Cardiac septum (tissue), 1 donor: ENCODE measurements at regions not wholly inside any gene's neighbourhood (a gene's known extent, or its start where the extent isn't known, plus 50 kb on each side); places are given as distances from the start of the nearest gene placed in this dataset.
"Not testable (repeated sequence)": the region's sequence is repeated elsewhere in the genome, so short reads cannot be mapped to it uniquely, and the experiment has no call there.

Experiments
- DNase-seq: peaks from one replicate; pipeline ENCODE4 v3.0.0-alpha.2; 2020; ENCODE audit warnings: low spot score
- intact Hi-C: fragments of 100-400 bp; cut with DNase I; formaldehyde crosslinking; loops from one replicate; pipeline ENCODE4 v1.14.0; 2022
- donor health status: DM: no; HTN: no; CAD: no.

GRCh38 chr4:81606801-81607501 lies 135.2 kb upstream of the RASGEF1B start:
- no peak for DNase-seq
- intact Hi-C loops = loop anchor here (10.0 kb wide), 1 partner anchor 238 kb away; no protein-coding TSS in a partner anchor

- no peak for DNase-seq
- intact Hi-C loops = loop anchor here (10.0 kb wide), 1 partner anchor 239 kb away; no protein-coding TSS in a partner anchor
These were observed 134.5 kb upstream of the RASGEF1B start for GRCh38 chr4:81606166-81606565.

GRCh38 chr4:81605271-81605670 lies 133.6 kb upstream of the RASGEF1B start:
- DNase-seq = no peak
- intact Hi-C loops = loop anchor here (10.0 kb wide), 1 partner anchor 240 kb away; no protein-coding TSS in a partner anchor

DNA sequence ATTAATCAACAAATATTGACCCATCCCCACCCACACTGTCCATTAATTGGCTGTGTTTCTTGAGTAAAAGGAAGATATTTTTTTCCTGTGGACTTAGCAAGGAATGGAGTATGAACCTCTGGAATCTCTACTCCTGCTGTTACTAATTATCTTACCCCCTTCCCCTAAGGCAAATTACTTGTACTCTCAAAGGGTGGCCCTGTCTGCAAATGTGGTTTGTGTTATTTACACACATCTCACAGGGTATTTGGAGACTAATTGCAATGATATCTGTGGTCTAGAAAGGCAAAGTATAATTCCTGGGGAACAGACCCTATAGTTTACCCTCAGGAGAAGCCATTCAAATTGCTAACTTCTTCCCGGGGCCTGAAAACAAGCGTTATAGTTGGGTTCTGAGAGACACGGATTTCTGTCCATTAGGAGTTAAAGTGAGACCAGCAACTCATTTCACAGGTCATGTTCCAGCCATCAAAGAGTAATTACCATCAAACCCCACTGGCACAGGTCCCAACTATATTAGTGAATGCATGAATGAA lies 133.0 kb upstream of the RASGEF1B start:
- intact Hi-C loops = loop anchor here (10.0 kb wide), 1 partner anchor 240 kb away; no protein-coding TSS in a partner anchor
- DNase-seq = no peak

DNA sequence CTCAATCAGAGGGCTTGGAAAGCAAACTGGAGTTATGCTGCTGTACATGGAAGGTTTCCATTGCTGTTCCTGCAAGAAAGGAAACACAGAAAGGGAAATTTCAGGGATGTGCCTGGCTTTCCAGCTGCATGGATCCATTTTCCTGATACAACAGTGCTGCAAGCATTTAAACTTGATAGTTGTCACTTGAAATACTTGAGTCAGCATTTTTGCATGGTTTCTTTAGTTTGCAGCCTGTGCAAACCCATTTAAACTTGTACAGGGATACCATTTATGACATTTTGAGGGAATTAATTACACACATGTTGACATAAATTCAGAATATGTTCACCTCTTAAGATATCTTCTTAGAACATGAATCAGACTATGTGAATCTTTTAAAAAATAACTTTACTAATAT lies 131.1 kb upstream of the RASGEF1B start:
- intact Hi-C loops = loop anchor here (10.0 kb wide), 1 partner anchor 242 kb away; no protein-coding TSS in a partner anchor
- DNase-seq = no peak

DNA sequence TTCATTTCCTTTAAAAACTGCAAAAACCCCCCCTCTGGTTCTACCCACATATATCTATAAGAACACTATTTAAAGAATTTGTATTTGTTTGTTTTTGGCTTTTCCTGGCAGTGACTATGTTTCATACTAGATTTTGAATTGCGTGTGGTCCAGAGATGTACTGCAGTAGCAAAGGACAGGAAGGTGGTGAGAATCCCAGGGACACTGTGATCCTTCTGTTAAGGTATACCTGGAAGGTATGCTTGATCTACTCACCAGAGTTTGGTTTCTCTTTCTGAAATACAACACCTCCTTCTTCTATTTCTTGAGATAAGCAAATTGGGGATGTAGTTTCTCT lies 129.6 kb upstream of the RASGEF1B start:
- intact Hi-C loops = loop anchor here (10.0 kb wide), 1 partner anchor 243 kb away; no protein-coding TSS in a partner anchor
- no peak for DNase-seq

- DNase-seq = peak; percentile 78
- intact Hi-C loops = loop anchor here (10.0 kb wide), 1 partner anchor 244 kb away; no protein-coding TSS in a partner anchor
These were observed 129.0 kb upstream of the RASGEF1B start for GRCh38 chr4:81600520-81601357.

DNA sequence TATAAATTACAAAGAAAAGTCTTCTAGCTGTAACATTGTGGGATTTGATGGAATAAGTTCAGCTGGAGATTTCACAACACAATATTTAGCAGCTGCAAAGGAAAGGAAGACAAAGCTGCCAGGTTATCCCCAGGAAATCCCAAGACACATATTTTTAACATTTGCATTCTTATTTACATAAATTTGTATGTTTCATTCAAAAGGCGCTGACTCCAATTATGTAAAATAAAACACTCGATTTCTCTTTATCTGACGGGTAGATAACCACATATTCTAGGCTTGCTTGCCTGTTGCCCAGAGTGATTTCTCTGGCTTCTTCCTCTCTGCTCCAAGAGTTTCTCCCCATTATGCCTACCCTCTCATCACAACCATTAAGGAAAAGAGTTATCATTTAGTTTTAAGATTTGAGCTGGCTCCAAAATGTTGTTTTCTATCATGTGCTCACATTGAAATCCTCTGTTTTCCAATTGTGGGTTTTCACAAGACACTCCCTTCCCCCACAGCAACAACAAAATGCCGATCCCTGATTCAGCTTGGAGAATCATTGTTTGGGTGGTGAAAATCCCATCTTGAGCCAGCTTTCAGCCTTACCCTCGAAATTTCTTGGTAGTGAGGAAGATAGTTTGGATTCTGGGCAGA lies 128.2 kb upstream of the RASGEF1B start:
- intact Hi-C loops = loop anchor here (10.0 kb wide), 1 partner anchor 245 kb away; no protein-coding TSS in a partner anchor
- no peak for DNase-seq

GRCh38 chr4:81595798-81596610 lies 124.3 kb upstream of the RASGEF1B start:
- intact Hi-C loops = no loop called here
- no peak for DNase-seq

DNA sequence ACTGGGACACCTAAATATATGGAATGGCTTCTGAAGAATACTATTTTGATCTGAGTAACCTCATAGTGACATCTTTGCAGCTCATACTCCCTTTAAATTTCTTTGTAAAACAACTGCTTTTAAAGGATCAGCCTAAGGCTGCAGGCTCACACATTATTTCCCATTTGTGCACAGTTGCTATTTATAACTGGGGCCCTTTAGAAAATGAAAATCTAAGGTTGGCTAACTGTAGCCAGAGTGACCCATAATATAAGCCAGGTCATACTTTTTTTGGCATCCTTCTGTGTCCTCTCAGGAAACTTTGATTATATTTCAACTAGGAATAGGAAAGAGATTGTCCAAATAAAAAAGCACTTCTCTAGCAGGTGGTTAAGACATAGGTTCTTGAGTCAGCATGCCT lies 123.6 kb upstream of the RASGEF1B start:
- DNase-seq = no peak
- intact Hi-C loops = no loop called here

DNA sequence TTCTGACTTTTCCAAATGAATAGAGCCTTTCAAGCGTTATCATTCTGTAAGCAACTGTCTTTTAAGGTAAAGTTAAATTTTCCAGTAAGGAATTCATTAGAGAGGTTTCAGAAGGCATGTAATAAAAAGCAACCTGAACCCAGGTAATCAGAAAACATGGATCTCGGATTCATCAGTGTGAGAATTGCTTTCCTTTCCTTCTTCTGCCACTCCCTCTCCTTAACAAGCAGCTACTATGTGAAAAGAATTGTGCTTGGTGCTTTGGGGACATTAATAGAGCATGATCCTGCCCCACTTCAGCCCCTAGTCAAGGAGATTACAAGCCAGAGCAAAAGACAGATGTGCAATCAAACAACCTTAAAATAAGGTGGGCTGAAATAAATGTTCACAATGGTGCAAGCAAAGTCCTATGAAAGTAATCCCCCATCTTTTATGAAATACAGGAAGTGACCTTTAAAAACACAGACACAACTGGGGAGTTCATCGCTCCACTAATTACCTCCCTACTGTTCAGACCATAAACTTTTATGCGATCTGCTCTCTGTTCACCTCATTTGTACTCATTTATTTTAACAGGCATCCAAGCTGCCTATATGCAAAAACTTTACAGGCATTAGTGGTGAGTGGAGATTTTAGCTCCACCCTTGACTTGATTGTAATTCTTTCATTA lies 122.9 kb upstream of the RASGEF1B start:
- DNase-seq = no peak
- intact Hi-C loops = no loop called here

DNA sequence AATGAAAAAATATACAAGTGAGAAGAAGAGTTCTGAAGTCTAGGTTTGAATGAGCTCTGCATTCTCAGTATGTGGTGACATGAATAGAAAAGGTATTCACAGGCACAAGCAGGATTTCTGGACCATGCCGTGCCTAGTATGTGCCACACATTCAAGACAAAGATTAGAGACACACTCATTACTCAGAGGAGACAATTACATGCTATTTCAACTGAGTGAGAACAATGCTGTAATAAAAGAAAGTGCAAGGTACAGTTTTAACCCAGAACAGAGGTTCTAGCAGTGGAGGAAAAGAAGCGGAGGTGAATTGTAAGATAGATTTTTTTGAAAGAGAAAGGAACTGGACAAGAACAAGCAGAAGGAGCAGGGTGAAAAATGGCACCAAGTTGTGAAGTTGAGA lies 121.0 kb upstream of the RASGEF1B start:
- no peak for DNase-seq
- intact Hi-C loops = no loop called here

DNA sequence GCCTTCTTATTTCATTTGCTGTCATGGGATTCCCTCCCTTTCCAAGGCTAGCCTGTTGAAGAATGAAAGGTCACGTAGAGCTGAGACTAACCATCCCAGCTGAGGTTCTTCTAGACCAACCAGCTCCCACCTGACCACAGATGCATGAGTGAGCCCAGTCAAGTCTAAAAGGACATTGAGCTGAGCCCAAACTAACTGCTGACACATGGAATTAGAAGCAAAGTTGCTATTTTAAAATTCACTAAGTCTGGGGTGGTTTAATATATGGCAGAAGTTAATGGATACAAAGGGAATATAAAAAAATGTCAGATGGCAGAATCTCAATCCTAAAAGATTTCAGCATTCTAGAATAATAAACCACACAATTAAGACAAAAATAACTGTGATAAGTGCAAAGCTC lies 118.9 kb upstream of the RASGEF1B start:
- intact Hi-C loops = no loop called here
- no peak for DNase-seq

DNA sequence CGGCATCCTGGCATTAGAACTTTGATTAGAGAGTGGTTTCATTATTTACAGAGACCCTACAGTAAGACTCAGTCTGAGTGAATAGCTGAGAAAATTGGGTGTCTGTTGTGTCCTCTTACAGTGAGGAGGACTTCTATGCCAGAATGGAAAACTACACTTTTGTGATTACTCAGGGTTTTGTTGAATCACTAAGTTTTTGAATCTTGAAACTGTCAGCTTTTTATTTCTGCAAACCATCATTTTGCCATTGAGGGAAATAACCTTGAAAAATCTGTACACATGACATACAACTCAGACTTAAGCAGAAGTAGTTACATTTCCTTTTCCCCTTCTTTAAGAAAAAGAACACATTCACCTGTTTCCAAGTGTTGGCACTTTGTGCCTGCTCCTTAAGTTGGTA lies 117.6 kb upstream of the RASGEF1B start:
- intact Hi-C loops = no loop called here
- no peak for DNase-seq

- intact Hi-C loops = no loop called here
- no peak for DNase-seq
These were observed 115.0 kb upstream of the RASGEF1B start for GRCh38 chr4:81586706-81587105.

DNA sequence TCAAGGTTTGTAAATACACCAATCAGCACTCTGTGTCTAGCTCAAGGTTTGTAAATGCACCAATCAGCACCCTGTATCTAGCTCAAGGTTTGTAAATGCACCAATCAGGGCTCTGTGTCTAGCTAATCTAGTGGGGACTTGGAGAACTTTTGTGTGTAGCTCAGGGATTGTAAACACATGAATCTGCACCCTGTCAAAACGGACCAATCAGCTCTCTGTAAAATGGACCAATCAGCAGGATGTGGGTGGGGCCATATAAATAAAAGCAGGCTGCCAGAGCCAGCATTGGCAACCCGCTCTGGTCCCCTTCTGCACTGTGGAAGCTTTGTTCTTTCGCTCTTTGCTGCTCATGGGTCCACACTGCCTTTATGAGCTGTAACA lies 109.3 kb upstream of the RASGEF1B start:
- DNase-seq, intact Hi-C loops: not testable (repeated sequence)

GRCh38 chr4:81580346-81580993 lies 108.8 kb upstream of the RASGEF1B start:
- DNase-seq = no peak
- intact Hi-C loops = no loop called here

DNA sequence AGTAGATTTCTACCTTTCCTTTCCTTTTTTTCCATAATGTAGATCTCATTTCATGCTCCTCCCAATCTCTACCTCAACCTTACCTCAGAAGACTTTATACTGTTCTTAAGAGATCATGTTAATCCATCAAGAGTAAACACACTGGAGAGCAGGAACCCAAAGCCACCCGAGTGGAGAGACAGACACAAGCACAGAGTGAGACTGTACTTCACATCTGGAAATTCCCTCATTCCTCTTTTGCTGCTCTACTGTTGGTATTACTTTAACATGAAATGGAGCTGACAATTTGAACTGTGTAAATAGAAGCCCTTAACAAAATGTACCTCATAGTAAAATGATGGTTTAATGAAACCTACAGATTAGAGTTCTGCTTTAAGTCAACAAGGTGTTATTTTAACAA lies 105.7 kb upstream of the RASGEF1B start:
- intact Hi-C loops = no loop called here
- no peak for DNase-seq
